A673 (cell line): ENCODE measurements at regions not wholly inside any gene's neighbourhood (a gene's known extent, or its start where the extent isn't known, plus 50 kb on each side); places are given as distances from the start of the nearest gene placed in this dataset.

ENCODE experiments used
- BruUV-seq: library from RNA; stranded (reverse); fragments of 400-500 nt; replicated peaks from 2 replicates; lab custom pipeline; 2021; lab: Mats Ljungman, UMichigan
- CTCF ChIA-PET: fragments of 300-600 bp; sonication (Branson Sonifier 250); formaldehyde crosslinking; loops from one replicate; lab custom pipeline; 2022; ENCODE audit warnings: antibody characterized with exemption; lab: Charles Lee
- POLR2A ChIA-PET: fragments of 300-600 bp; sonication (Branson Sonifier 250); formaldehyde crosslinking; loops from one replicate; lab custom pipeline; 2022; ENCODE audit warnings: antibody characterized with exemption; ENCODE audit not compliant: low non-redundant PET; lab: Charles Lee
- DNase-seq: peaks from one replicate; pipeline ENCODE4 v3.0.0-alpha.2; 2015; ENCODE audit warnings: low spot score
- H3K27ac ChIP-seq: fragments of 200-600 bp; sonication (generic); 2 replicates; pipeline ENCODE4 v1.5.1; 2016; ENCODE audit warnings: mixed run types, low read depth, mild to moderate bottlenecking, mixed read lengths, antibody characterized with exemption, low read length; ENCODE audit not compliant: poor library complexity, severe bottlenecking
- H3K27me3 ChIP-seq: fragments of 200-600 bp; sonication (generic); replicated peaks from 2 replicates; pipeline ENCODE4 v1.6.1; 2017; ENCODE audit warnings: mixed run types, low read depth, mild to moderate bottlenecking, mixed read lengths, antibody characterized with exemption, low read length; ENCODE audit not compliant: insufficient read depth, poor library complexity
- H3K36me3 ChIP-seq: fragments of 200-600 bp; sonication (generic); 2 replicates; pipeline ENCODE4 v1.6.1; 2016; ENCODE audit warnings: mixed run types, mild to moderate bottlenecking, mixed read lengths, antibody characterized with exemption, low read length; ENCODE audit not compliant: insufficient read depth, poor library complexity, severe bottlenecking
- H3K4me1 ChIP-seq: fragments of 200-600 bp; sonication (generic); 2 replicates; pipeline ENCODE4 v1.6.1; 2017; ENCODE audit warnings: mixed run types, mild to moderate bottlenecking, mixed read lengths, antibody characterized with exemption, low read length; ENCODE audit not compliant: insufficient read depth, poor library complexity, severe bottlenecking
- H3K4me3 ChIP-seq: fragments of 200-600 bp; sonication (generic); 2 replicates; pipeline ENCODE4 v1.5.1; 2016; ENCODE audit warnings: low read depth, mixed run types, mild to moderate bottlenecking, mixed read lengths, low read length; ENCODE audit not compliant: poor library complexity, severe bottlenecking
- H3K9me3 ChIP-seq: fragments of 200-600 bp; sonication (generic); 2 replicates; pipeline ENCODE4 v1.6.1; 2016; ENCODE audit warnings: mixed run types, low read depth, mild to moderate bottlenecking, mixed read lengths, antibody characterized with exemption, low read length; ENCODE audit not compliant: poor library complexity, severe bottlenecking
- EZH2 ChIP-seq: fragments of 200-600 bp; sonication (generic); IDR thresholded peaks from 2 replicates; pipeline ENCODE4 v1.6.1; 2017; ENCODE audit warnings: borderline replicate concordance, low read depth, mild to moderate bottlenecking, mixed read lengths, antibody characterized with exemption, low read length; ENCODE audit not compliant: poor library complexity, severe bottlenecking
- intact Hi-C: fragments of 100-400 bp; cut with micrococcal nuclease; formaldehyde crosslinking; loops from one replicate; pipeline ENCODE4 v1.10.0; 2022; ENCODE audit not compliant: unreplicated experiment
- TF ChIP-seq, protein P1 (sequence below): fragments of 300-800, 200-600 bp; sonication (generic); conservative IDR thresholded peaks from 2 replicates; pipeline ENCODE4 v1.5.1; 2017; ENCODE audit warnings: low read depth, mild to moderate bottlenecking, antibody characterized with exemption, low read length, moderate library complexity, mixed read lengths

GRCh38 chr13:48153186-48153585 is 58.3 kb upstream of the MED4 start:
- Histone ChIP-seq H3K27me3 (no peaks in the 10 kb centered on the region), H3K36me3 (no peaks in the 10 kb centered on the region), H3K4me1 (peaks cover 13% of the 10 kb centered on the region), H3K27ac (no peak overlapping the region), H3K9me3 (no peaks in the 10 kb centered on the region), H3K4me3 (no peak overlapping the region)
- CTCF ChIA-PET: no interaction called here
- no TSS peak for BruUV-seq
- POLR2A ChIA-PET: no interaction called here
- TF ChIP-seq EZH2: no peak
- TF ChIP-seq, protein P1, sequence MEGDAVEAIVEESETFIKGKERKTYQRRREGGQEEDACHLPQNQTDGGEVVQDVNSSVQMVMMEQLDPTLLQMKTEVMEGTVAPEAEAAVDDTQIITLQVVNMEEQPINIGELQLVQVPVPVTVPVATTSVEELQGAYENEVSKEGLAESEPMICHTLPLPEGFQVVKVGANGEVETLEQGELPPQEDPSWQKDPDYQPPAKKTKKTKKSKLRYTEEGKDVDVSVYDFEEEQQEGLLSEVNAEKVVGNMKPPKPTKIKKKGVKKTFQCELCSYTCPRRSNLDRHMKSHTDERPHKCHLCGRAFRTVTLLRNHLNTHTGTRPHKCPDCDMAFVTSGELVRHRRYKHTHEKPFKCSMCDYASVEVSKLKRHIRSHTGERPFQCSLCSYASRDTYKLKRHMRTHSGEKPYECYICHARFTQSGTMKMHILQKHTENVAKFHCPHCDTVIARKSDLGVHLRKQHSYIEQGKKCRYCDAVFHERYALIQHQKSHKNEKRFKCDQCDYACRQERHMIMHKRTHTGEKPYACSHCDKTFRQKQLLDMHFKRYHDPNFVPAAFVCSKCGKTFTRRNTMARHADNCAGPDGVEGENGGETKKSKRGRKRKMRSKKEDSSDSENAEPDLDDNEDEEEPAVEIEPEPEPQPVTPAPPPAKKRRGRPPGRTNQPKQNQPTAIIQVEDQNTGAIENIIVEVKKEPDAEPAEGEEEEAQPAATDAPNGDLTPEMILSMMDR: no peak
- intact Hi-C loops: loop anchor here (10.0 kb wide), 1 partner anchor 152 kb away; the partner anchor contains the start of gene RB1
- DNase-seq: no peak

- Histone ChIP-seq H3K27ac (no peak overlapping the region), H3K4me1 (peaks cover 10% of the 10 kb centered on the region), H3K27me3 (no peaks in the 10 kb centered on the region), H3K9me3 (no peaks in the 10 kb centered on the region), H3K4me3 (no peak overlapping the region), H3K36me3 (no peaks in the 10 kb centered on the region)
- TF ChIP-seq, protein P1: no peak
- TF ChIP-seq EZH2: no peak
- no TSS peak for BruUV-seq
- ChIA-PET CTCF (no interaction called here), POLR2A (no interaction called here)
- no peak for DNase-seq
- intact Hi-C loops: loop anchor here (10.0 kb wide), 1 partner anchor 153 kb away; the partner anchor contains the start of gene RB1
Measured at GRCh38 chr13:48151363-48152161, 56.7 kb upstream of the MED4 start.

DNA sequence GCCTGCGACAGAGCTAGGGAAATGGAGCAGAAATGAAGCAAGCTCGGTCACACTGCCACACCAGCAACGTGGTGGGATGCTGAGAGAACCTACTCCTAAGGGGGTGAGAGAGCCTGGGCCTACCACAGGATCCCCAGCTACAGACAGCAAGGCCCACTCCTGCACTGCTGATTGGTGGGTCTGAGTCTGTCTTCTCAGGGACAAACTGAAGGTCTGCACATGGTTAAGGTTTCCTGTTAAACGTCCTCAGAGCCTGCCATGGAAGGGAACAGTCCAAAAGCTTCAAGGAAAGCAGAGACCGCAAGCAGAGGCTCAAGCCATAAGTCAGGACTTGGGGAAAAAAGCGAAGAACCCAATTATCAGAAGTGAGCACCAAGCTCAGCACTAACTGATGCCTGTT is 53.5 kb upstream of the MED4 start:
- ChIA-PET CTCF (no interaction called here), POLR2A (no interaction called here)
- TF ChIP-seq, protein P1: no peak
- no peak for TF ChIP-seq EZH2
- Histone ChIP-seq H3K9me3 (no peaks in the 10 kb centered on the region), H3K27ac (no peak overlapping the region), H3K4me3 (no peak overlapping the region), H3K4me1 (no peaks in the 10 kb centered on the region), H3K36me3 (no peaks in the 10 kb centered on the region), H3K27me3 (no peaks in the 10 kb centered on the region)
- DNase-seq: no peak
- no TSS peak for BruUV-seq
- intact Hi-C loops: no loop called here
